Sigmoid colon (tissue), 6 donors: ENCODE measurements at regions not wholly inside any gene's neighbourhood (a gene's known extent, or its start where the extent isn't known, plus 50 kb on each side); places are given as distances from the start of the nearest gene placed in this dataset.

ENCODE experiments used
- DNase-seq: peaks from one replicate; pipeline ENCODE4 v3.0.0-alpha.2; 2019
- H3K27ac ChIP-seq, 4 donors: fragments of 200-600 bp; sonication (generic); one replicate each; pipeline ENCODE4 v1.5.1; 2016 to 2019; ENCODE audit warnings: mild to moderate bottlenecking in 1 of 4
- H3K27me3 ChIP-seq, 3 donors: fragments of 200-600 bp; sonication (generic); one replicate each; pipeline ENCODE4 v1.5.1; 2019; ENCODE audit warnings: mild to moderate bottlenecking in 1 of 3
- H3K36me3 ChIP-seq, 4 donors: fragments of 200-600 bp; sonication (generic); one replicate each; pipeline ENCODE4 v1.5.1; 2016 to 2019
- H3K4me1 ChIP-seq, 4 donors: fragments of 200-600 bp; sonication (generic); one replicate each; pipeline ENCODE4 v1.5.1; 2017 to 2019
- H3K4me3 ChIP-seq, 4 donors: fragments of 200-600 bp; sonication (generic); one replicate each; pipeline ENCODE4 v1.5.1; 2017 to 2019; ENCODE audit warnings: mild to moderate bottlenecking in 2 of 4, moderate library complexity in 1 of 4
- H3K9me3 ChIP-seq, 4 donors: fragments of 200-600 bp in 3 of 4; sonication (generic) in 3 of 4; one replicate each; pipeline versions ENCODE4 v1.5.1 to v1.6.1; 2013 to 2019
- EP300 ChIP-seq, 4 donors: sonication (generic); formaldehyde crosslinking; IDR thresholded peaks; one replicate each; pipeline ENCODE4 v1.6.1; 2017; ENCODE audit warnings: antibody characterized with exemption in 4 of 4
- POLR2A ChIP-seq, 2 donors: fragments of 450-650 bp; IDR thresholded peaks; one replicate each; pipeline ENCODE4 v1.6.1; 2016; ENCODE audit warnings: antibody characterized with exemption in 2 of 2, mild to moderate bottlenecking in 2 of 2, moderate library complexity in 2 of 2
- POLR2AphosphoS5 ChIP-seq, 4 donors: sonication (generic); formaldehyde crosslinking; IDR thresholded peaks; one replicate each; pipeline ENCODE4 v1.6.1; 2017; ENCODE audit warnings: antibody characterized with exemption in 4 of 4
- WGBS, 2 donors: extraction: QIAGEN DNeasy Blood & Tissue Kit; methylation state at CpG; one replicate each; pipeline ENCODE4 v1.1.7; 2013; 5-methylcytosine and 5-hydroxymethylcytosine counted together
- intact Hi-C: fragments of 100-400 bp; cut with DNase I; formaldehyde crosslinking; loops from one replicate; pipeline ENCODE4 v1.15.1; 2023
- TF ChIP-seq, protein P1 (sequence below), 4 experiments: fragments of 450-650 bp in 3 of 4; fragments of 200-600 bp in 1 of 4; IDR thresholded peaks; one replicate each; pipeline ENCODE4 v1.5.1; 2016 to 2019; ENCODE audit warnings: antibody characterized with exemption in 4 of 4, mild to moderate bottlenecking in 3 of 4, moderate library complexity in 2 of 4
- donor health status: healthy with polysubstance abuse.
- donor health status: healthy.

DNA sequence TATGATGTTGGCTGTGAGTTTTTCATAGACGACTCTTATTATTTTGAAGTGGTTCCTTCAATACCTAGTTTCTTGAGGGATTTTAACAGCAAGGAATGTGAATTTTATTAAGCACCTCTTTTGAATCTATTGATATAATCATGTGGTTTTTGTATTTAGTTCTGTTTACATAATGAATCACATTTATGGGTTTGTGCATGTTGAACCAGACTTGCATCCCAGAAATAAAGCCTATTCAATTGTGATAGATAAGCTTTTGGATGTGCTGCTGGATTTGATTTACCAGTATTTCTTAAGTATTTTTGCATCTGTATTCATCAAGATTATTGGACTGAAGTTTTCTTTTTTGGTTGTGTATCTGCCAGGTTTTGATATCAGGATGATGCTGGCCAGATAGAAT lies 131.6 kb upstream of the SCN7A start:
- Histone ChIP-seq H3K36me3 (no peaks in the 10 kb centered on the region), H3K4me1 (no peaks in the 10 kb centered on the region), H3K27me3 (no peaks in the 10 kb centered on the region), H3K9me3 (no peaks in the 10 kb centered on the region), H3K27ac (no peak overlapping the region), H3K4me3 (no peak overlapping the region)
- WGBS, 2 donors: 96 to 97% methylated on average over 1 of the region's 1 CpG
- no peak for DNase-seq
- TF ChIP-seq POLR2AphosphoS5 (IDR thresholded peaks at IDR 0.05) (no peak), EP300 (IDR thresholded peaks at IDR 0.05) (no peak), POLR2A (IDR thresholded peaks at IDR 0.05) (no peak)
- TF ChIP-seq, protein P1, sequence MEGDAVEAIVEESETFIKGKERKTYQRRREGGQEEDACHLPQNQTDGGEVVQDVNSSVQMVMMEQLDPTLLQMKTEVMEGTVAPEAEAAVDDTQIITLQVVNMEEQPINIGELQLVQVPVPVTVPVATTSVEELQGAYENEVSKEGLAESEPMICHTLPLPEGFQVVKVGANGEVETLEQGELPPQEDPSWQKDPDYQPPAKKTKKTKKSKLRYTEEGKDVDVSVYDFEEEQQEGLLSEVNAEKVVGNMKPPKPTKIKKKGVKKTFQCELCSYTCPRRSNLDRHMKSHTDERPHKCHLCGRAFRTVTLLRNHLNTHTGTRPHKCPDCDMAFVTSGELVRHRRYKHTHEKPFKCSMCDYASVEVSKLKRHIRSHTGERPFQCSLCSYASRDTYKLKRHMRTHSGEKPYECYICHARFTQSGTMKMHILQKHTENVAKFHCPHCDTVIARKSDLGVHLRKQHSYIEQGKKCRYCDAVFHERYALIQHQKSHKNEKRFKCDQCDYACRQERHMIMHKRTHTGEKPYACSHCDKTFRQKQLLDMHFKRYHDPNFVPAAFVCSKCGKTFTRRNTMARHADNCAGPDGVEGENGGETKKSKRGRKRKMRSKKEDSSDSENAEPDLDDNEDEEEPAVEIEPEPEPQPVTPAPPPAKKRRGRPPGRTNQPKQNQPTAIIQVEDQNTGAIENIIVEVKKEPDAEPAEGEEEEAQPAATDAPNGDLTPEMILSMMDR (IDR thresholded peaks at IDR 0.05): no peak
- intact Hi-C loops: no loop called here

DNA sequence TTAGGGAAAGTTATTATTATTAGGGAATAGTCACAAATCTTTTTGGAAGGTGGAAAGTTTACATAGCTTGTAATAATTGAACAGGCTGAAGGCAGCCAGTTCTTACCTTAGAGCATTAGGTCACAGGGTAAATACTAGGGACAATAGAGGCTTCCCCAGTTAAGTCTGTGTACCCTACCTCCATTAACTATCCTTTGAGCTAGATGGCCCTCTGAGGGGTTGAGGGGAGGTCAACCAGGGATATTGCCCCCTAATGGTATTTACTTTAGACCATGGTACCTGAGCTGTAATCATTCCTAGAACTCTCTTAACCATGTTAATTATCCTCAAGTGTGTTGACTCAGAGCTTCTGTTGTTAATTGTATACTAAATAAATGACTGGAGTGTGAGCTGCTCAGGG lies 120.5 kb upstream of the SCN7A start:
- Histone ChIP-seq H3K27me3 (no peaks in the 10 kb centered on the region), H3K27ac (no peak overlapping the region), H3K4me1 (no peaks in the 10 kb centered on the region), H3K9me3 (peaks cover 0 to 3% (median 0%) of the 10 kb centered on the region in 4 donors), H3K36me3 (no peaks in the 10 kb centered on the region), H3K4me3 (no peak overlapping the region)
- DNase-seq: no peak
- TF ChIP-seq POLR2AphosphoS5 (IDR thresholded peaks at IDR 0.05): no peak
- TF ChIP-seq, protein P1 (IDR thresholded peaks at IDR 0.05): no peak
- TF ChIP-seq POLR2A (IDR thresholded peaks at IDR 0.05): no peak
- no peak for TF ChIP-seq EP300 (IDR thresholded peaks at IDR 0.05)
- intact Hi-C loops: no loop called here

DNA sequence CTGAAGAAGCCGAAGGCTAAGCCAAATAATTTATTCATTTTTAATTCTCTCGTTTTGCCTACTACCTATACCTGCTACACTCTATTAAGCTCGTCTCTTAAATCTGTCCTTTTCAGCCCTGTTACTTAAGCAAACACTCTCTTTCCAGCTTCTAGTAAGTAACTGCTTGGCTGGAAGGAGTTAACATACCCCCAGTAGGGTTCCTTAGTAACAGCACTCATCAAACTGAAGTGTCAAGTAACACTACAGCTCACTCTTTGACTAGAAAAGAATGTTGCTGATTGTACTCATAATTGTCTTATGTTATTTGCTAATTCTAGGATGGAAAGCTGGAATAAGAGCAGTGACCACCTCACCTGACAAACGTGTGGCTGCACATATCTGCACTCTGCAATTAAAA lies 120.0 kb upstream of the SCN7A start:
- no peak for TF ChIP-seq EP300 (IDR thresholded peaks at IDR 0.05)
- TF ChIP-seq POLR2AphosphoS5 (IDR thresholded peaks at IDR 0.05): no peak
- TF ChIP-seq, protein P1 (IDR thresholded peaks at IDR 0.05): no peak
- no peak for TF ChIP-seq POLR2A (IDR thresholded peaks at IDR 0.05)
- 30 to 56% methylated on average over 4 of the region's 4 CpGs for WGBS, 2 donors
- no peak overlapping the region for H3K27ac ChIP-seq
- no peak for DNase-seq
- intact Hi-C loops: no loop called here
- H3K36me3 ChIP-seq: no peaks in the 10 kb centered on the region
- H3K4me3 ChIP-seq: no peak overlapping the region
- H3K27me3 ChIP-seq: no peaks in the 10 kb centered on the region
- no peaks in the 10 kb centered on the region for H3K4me1 ChIP-seq
- H3K9me3 ChIP-seq: peaks cover 0 to 3% (median 0%) of the 10 kb centered on the region in 4 donors

DNA sequence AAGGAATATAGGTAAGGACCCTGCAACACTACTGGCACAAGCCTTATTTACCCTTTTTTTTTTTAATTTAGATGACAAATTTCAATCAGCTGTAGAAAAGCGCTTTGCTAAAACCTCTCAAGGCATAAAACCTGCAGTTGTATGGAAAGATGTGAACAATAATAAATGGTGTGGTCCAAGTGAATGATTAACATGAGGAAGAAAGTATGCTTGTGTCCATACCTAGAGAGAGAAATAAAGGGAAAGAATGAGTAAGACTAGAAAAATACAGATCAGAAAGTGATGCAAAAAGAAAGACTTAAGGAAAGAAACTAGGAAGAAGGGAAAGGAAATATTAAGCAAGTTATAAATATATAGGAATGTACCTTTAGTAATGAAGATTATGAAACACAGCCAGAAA lies 119.2 kb upstream of the SCN7A start:
- no peak overlapping the region for H3K27ac ChIP-seq
- H3K27me3 ChIP-seq: no peaks in the 10 kb centered on the region
- intact Hi-C loops: no loop called here
- peaks cover 0 to 3% (median 0%) of the 10 kb centered on the region in 4 donors for H3K9me3 ChIP-seq
- no peak overlapping the region for H3K4me3 ChIP-seq
- DNase-seq: no peak
- 39 to 85% methylated on average over 1 of the region's 1 CpG for WGBS, 2 donors
- TF ChIP-seq EP300 (IDR thresholded peaks at IDR 0.05): no peak
- TF ChIP-seq POLR2AphosphoS5 (IDR thresholded peaks at IDR 0.05): no peak
- TF ChIP-seq, protein P1 (IDR thresholded peaks at IDR 0.05): no peak
- no peak for TF ChIP-seq POLR2A (IDR thresholded peaks at IDR 0.05)
- H3K4me1 ChIP-seq: no peaks in the 10 kb centered on the region
- H3K36me3 ChIP-seq: no peaks in the 10 kb centered on the region

DNA sequence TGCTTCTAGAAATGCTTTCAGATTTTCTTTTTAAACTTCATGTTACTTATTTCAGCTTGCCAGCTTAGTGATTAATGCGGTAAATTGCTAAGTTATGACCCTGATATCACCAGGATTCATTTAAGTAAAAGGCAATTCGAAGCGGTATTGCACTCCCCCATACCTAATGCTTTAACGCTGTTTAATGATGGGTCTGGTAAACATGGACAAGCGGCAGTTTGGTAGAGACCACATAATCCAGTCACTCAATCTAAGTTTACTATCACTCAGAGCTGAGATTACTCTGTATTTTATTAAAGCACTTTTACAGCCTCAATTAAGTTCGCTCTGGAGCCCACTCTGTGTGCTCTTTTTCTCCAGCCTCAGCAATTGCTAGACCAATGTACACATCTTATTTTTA lies 118.2 kb upstream of the SCN7A start:
- H3K9me3 ChIP-seq: no peaks in the 10 kb centered on the region
- H3K4me3 ChIP-seq: no peak overlapping the region
- no peak overlapping the region for H3K27ac ChIP-seq
- no peaks in the 10 kb centered on the region for H3K4me1 ChIP-seq
- H3K27me3 ChIP-seq: no peaks in the 10 kb centered on the region
- WGBS, 2 donors: 39 to 71% methylated on average over 6 of the region's 6 CpGs
- no peak for DNase-seq
- no peaks in the 10 kb centered on the region for H3K36me3 ChIP-seq
- TF ChIP-seq POLR2A (IDR thresholded peaks at IDR 0.05) (no peak), POLR2AphosphoS5 (IDR thresholded peaks at IDR 0.05) (no peak), EP300 (IDR thresholded peaks at IDR 0.05) (no peak)
- TF ChIP-seq, protein P1 (IDR thresholded peaks at IDR 0.05): no peak
- intact Hi-C loops: no loop called here
